ENCODE measurements at regions not wholly inside any gene's neighbourhood (a gene's known extent, or its start where the extent isn't known, plus 50 kb on each side); places are given as distances from the start of the nearest gene placed in this dataset.
A peak's percentile ranks its signal among the peaks of the same experiment; 100 is the strongest.

- H3K27ac ChIP-seq = no peak overlapping the region
- no peak for DNase-seq (ENCODE audit: low read depth, low spot score)
Observed at GRCh38 chr1:80807981-80808380, 992.8 kb upstream of the ADGRL2 start.

GRCh38 chr1:80806431-80806830 is 994.3 kb upstream of the ADGRL2 start:
- no peak overlapping the region for H3K27ac ChIP-seq
- no peak for DNase-seq (ENCODE audit: low read depth, low spot score)

- H3K27ac ChIP-seq = no peak overlapping the region
- no peak for DNase-seq (ENCODE audit: low read depth, low spot score)
Observed at GRCh38 chr1:80801695-80802094, 999.0 kb upstream of the ADGRL2 start.

- no peak overlapping the region for H3K27ac ChIP-seq
Observed at GRCh38 chr1:80799457-80799856, 1001.3 kb upstream of the ADGRL2 start.

GRCh38 chr1:80779275-80779674 is 1021.5 kb upstream of the ADGRL2 start:
- DNase-seq (ENCODE audit: low read depth, low spot score) = no peak
- H3K27ac ChIP-seq = no peak overlapping the region

More at GRCh38 chr1:80799457-80799856, 1001.3 kb upstream of the ADGRL2 start:
- no peak for DNase-seq (ENCODE audit: low read depth, low spot score)

- no peak for DNase-seq (ENCODE audit: low read depth, low spot score)
- H3K27ac ChIP-seq = no peak overlapping the region
Observed at GRCh38 chr1:80778094-80778840, 1022.5 kb upstream of the ADGRL2 start.

GRCh38 chr1:80776266-80776665 is 1024.5 kb upstream of the ADGRL2 start:
- no peak overlapping the region for H3K27ac ChIP-seq
- no peak for DNase-seq (ENCODE audit: low read depth, low spot score)

GRCh38 chr1:80769208-80769750 is 1031.5 kb upstream of the ADGRL2 start:
- no peak for DNase-seq (ENCODE audit: low read depth, low spot score)
- no peak overlapping the region for H3K27ac ChIP-seq

GRCh38 chr1:80767711-80768110 is 1033.0 kb upstream of the ADGRL2 start:
- DNase-seq (ENCODE audit: low read depth, low spot score) = no peak
- H3K27ac ChIP-seq = no peak overlapping the region

- DNase-seq (ENCODE audit: low read depth, low spot score) = no peak
Observed at GRCh38 chr1:80759354-80759753, 1041.4 kb upstream of the ADGRL2 start.

GRCh38 chr1:80755944-80756343 is 1044.8 kb upstream of the ADGRL2 start:
- H3K27ac ChIP-seq = no peak overlapping the region
- DNase-seq (ENCODE audit: low read depth, low spot score) = no peak

More at GRCh38 chr1:80759354-80759753, 1041.4 kb upstream of the ADGRL2 start:
- no peak overlapping the region for H3K27ac ChIP-seq

GRCh38 chr1:80751204-80751603 is 1049.5 kb upstream of the ADGRL2 start:
- no peak for DNase-seq (ENCODE audit: low read depth, low spot score)

GRCh38 chr1:80731241-80731894 is 1069.4 kb upstream of the ADGRL2 start:
- DNase-seq (ENCODE audit: low read depth, low spot score) = peak; percentile 10
- H3K27ac ChIP-seq = no peak overlapping the region

More at GRCh38 chr1:80751204-80751603, 1049.5 kb upstream of the ADGRL2 start:
- no peak overlapping the region for H3K27ac ChIP-seq

- no peak overlapping the region for H3K27ac ChIP-seq
- DNase-seq (ENCODE audit: low read depth, low spot score) = no peak
Observed at GRCh38 chr1:80722611-80723010, 1078.1 kb upstream of the ADGRL2 start.

- DNase-seq (ENCODE audit: low read depth, low spot score) = no peak
- H3K27ac ChIP-seq = no peak overlapping the region
Observed at GRCh38 chr1:80706526-80706925, 1094.2 kb upstream of the ADGRL2 start.

GRCh38 chr1:80678438-80678837 is 1122.3 kb upstream of the ADGRL2 start:
- DNase-seq (ENCODE audit: low read depth, low spot score) = no peak
- H3K27ac ChIP-seq = no peak overlapping the region

GRCh38 chr1:80675454-80675853 is 1125.3 kb upstream of the ADGRL2 start:
- H3K27ac ChIP-seq = no peak overlapping the region
- no peak for DNase-seq (ENCODE audit: low read depth, low spot score)

GRCh38 chr1:80673935-80674597 is 1126.7 kb upstream of the ADGRL2 start:
- no peak overlapping the region for H3K27ac ChIP-seq
- no peak for DNase-seq (ENCODE audit: low read depth, low spot score)

- DNase-seq (ENCODE audit: low read depth, low spot score) = no peak
- H3K27ac ChIP-seq = no peak overlapping the region
Observed at GRCh38 chr1:80668372-80668771, 1132.4 kb upstream of the ADGRL2 start.

GRCh38 chr1:80666073-80666472 is 1134.7 kb upstream of the ADGRL2 start:
- no peak overlapping the region for H3K27ac ChIP-seq
- no peak for DNase-seq (ENCODE audit: low read depth, low spot score)

- DNase-seq (ENCODE audit: low read depth, low spot score) = no peak
- no peak overlapping the region for H3K27ac ChIP-seq
Observed at GRCh38 chr1:80659161-80659560, 1141.6 kb upstream of the ADGRL2 start.
